ENCODE measurements at regions not wholly inside any gene's neighbourhood (a gene's known extent, or its start where the extent isn't known, plus 50 kb on each side); places are given as distances from the start of the nearest gene placed in this dataset.

DNA sequence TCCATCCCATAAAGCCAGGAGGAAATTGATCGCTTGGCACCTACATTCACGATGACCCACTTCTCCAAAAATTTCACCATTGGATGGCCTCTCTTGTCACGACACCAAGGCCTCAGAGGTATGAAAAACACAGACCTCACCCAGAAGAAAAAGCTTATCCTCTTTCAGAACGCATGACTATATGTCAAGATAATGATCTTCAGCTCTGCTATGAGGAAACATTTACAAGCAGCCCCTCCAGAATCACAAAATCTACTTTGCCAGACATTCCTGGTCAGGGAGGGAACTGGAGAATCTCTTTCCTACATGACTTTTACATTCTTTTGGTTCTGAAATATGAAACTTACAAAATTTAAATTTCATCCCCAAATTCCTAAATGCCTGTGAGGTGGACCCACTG, 122.7 kb downstream of the WNT5A start:
- Histone ChIP-seq H3K9me3 (no peaks in the 10 kb centered on the region), H3K27ac (no peak overlapping the region), H3K4me1 (no peaks in the 10 kb centered on the region), H3K9ac (ENCODE audit: low read depth in 2 of 2, low read length in 2 of 2) (no peak overlapping the region), H3K27me3 (no peaks in the 10 kb centered on the region), H3K4me3 (no peak overlapping the region), H3K36me3 (no peaks in the 10 kb centered on the region)
- intact Hi-C loops (cut with DNase I): no loop called here
- TF ChIP-seq, protein P1, sequence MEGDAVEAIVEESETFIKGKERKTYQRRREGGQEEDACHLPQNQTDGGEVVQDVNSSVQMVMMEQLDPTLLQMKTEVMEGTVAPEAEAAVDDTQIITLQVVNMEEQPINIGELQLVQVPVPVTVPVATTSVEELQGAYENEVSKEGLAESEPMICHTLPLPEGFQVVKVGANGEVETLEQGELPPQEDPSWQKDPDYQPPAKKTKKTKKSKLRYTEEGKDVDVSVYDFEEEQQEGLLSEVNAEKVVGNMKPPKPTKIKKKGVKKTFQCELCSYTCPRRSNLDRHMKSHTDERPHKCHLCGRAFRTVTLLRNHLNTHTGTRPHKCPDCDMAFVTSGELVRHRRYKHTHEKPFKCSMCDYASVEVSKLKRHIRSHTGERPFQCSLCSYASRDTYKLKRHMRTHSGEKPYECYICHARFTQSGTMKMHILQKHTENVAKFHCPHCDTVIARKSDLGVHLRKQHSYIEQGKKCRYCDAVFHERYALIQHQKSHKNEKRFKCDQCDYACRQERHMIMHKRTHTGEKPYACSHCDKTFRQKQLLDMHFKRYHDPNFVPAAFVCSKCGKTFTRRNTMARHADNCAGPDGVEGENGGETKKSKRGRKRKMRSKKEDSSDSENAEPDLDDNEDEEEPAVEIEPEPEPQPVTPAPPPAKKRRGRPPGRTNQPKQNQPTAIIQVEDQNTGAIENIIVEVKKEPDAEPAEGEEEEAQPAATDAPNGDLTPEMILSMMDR (IDR thresholded peaks at IDR 0.05): no peak
- no peak for DNase-seq

DNA sequence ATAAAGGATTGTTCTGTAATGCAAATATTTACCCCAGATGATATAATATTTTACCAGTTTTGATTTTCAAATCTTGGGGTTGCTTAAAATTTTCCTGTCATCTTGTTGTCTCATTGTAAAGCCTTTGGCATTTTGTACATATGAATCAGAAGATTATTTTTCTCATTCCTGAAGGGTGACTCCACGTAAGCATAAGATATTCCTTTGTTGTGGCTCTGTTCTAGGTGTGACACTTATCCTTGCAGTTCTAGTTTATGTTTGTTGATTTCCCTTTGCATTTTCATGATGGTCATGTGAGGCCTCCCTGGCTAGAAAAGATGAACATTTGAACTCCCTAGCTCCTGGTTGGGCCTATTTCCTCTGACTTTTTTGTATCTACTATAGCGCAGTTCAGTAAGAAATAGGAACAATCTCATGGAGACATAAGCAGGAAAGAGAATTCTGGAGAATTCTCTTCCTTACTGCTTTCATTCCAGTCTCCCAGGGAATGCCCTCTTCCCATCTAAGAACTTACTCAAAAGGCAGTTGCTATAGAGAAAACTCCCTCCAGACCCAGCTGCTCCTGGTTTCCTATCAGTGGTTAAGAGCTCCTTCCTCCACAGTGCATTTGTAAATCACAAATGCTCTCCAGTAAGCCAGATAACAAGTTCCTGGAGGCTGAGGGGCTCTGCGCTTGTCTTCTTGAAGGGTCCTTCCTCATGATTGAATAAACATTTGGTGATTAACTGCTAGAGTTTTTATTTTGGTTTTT, 124.7 kb downstream of the WNT5A start:
- no peak overlapping the region for H3K27ac ChIP-seq
- TF ChIP-seq, protein P1 (IDR thresholded peaks at IDR 0.05): no peak
- H3K27me3 ChIP-seq: no peaks in the 10 kb centered on the region
- no peaks in the 10 kb centered on the region for H3K4me1 ChIP-seq
- no peak overlapping the region for H3K4me3 ChIP-seq
- H3K9me3 ChIP-seq: no peaks in the 10 kb centered on the region
- no peak overlapping the region for H3K9ac ChIP-seq (ENCODE audit: low read depth in 2 of 2, low read length in 2 of 2)
- no peak for DNase-seq
- no peaks in the 10 kb centered on the region for H3K36me3 ChIP-seq
- intact Hi-C loops (cut with DNase I): no loop called here

DNA sequence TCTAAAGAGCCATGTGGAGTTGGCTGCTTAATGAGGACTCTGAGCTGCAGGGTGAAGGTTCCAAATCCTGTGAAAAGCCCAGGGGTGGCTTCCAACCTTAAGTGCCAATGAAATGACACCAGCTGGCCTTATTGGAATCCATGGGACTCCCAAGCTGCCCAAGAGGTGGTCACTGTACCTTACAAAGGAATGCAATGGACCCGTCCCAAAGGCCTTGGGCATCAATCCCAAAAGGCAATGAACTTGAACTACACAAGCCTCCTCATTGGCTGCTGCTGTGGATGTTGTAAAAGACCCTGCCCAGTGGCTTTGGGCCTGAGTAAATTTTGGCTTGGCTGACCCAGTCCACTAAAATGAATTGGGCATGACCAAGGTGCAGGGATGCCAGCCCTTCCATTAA, 129.3 kb downstream of the WNT5A start:
- Histone ChIP-seq H3K9ac (ENCODE audit: low read depth in 2 of 2, low read length in 2 of 2) (no peak overlapping the region), H3K27ac (no peak overlapping the region), H3K36me3 (no peaks in the 10 kb centered on the region), H3K27me3 (no peaks in the 10 kb centered on the region), H3K9me3 (no peaks in the 10 kb centered on the region), H3K4me3 (no peak overlapping the region), H3K4me1 (no peaks in the 10 kb centered on the region)
- intact Hi-C loops (cut with DNase I): no loop called here
- DNase-seq: no peak
- TF ChIP-seq, protein P1 (IDR thresholded peaks at IDR 0.05): no peak

DNA sequence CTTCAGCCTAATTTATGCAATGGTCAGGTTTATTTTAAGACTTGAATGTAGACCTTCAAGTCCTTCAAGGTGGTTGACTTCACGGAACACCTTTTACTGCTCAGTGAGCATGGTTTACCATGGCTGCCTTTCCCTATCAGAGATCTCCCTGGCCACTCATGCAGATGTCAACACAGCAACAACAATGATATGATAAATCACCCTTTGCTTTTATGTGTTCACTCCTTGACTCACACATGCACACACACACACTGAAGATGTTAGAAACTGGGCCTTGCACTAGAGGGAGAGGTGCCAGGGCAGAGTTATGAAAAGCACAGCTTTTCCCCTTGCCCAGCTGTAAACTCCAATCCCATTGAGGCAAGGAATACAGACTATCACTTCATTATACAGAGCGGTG, 134.4 kb downstream of the WNT5A start:
- TF ChIP-seq, protein P1 (IDR thresholded peaks at IDR 0.05): no peak
- intact Hi-C loops (cut with DNase I): no loop called here
- H3K9ac ChIP-seq (ENCODE audit: low read depth in 2 of 2, low read length in 2 of 2): no peak overlapping the region

DNA sequence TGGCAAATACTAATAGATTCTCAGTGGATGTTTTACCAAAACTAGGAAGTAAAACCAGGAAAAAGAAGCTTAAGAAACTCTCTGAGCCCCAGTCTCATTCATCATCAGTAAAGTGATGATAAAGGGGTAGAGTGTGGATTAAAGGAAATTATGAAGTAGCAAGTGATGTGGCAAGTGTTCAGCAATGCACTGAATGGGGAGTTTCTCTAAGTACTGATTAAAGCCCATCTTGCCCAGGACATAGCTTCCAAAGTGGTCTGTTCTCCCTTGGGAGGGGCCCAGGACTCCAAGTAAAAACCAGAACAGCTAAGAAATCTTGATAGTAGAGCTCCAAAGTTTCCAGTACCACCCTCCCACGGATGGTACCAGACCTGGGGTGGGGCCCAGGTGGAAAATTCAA, 137.3 kb downstream of the WNT5A start:
- H3K36me3 ChIP-seq: no peaks in the 10 kb centered on the region
- H3K4me1 ChIP-seq: no peaks in the 10 kb centered on the region
- no peaks in the 10 kb centered on the region for H3K9me3 ChIP-seq
- no peak for DNase-seq
- no peaks in the 10 kb centered on the region for H3K27me3 ChIP-seq
- H3K9ac ChIP-seq (ENCODE audit: low read depth in 2 of 2, low read length in 2 of 2): no peak overlapping the region
- intact Hi-C loops (cut with DNase I): no loop called here
- TF ChIP-seq, protein P1 (IDR thresholded peaks at IDR 0.05): no peak
- H3K27ac ChIP-seq: no peak overlapping the region
- no peak overlapping the region for H3K4me3 ChIP-seq

More for the DNA sequence above, 134.4 kb downstream of the WNT5A start:
- DNase-seq: no peak
- no peak overlapping the region for H3K27ac ChIP-seq
- no peaks in the 10 kb centered on the region for H3K4me1 ChIP-seq
- H3K36me3 ChIP-seq: no peaks in the 10 kb centered on the region
- no peaks in the 10 kb centered on the region for H3K9me3 ChIP-seq
- H3K4me3 ChIP-seq: no peak overlapping the region
- H3K27me3 ChIP-seq: no peaks in the 10 kb centered on the region

All from colonic mucosa (tissue), 4 donors.